GM12878 (cell line): ENCODE measurements at regions not wholly inside any gene's neighbourhood (a gene's known extent, or its start where the extent isn't known, plus 50 kb on each side); places are given as distances from the start of the nearest gene placed in this dataset.

Experiments
- ATAC-seq: fragments of 200-7000 bp; cut with Tn5 transposase; 3 replicates; pipeline ENCODE4 v1.9.1; 2020; ENCODE audit warnings: mild to moderate bottlenecking, moderate library complexity
- BruUV-seq: library from RNA; stranded (reverse); fragments of 400-500 nt; replicated peaks from 2 replicates; lab custom pipeline; 2021; lab: Mats Ljungman, UMichigan
- CTCF ChIA-PET: fragments of 300-600 bp; sonication (Branson Sonifier 250); formaldehyde crosslinking; extraction: SDS; loops from one replicate; lab custom pipeline; 2021; ENCODE audit warnings: inconsistent platforms; lab: Yijun Ruan, JAX
- POLR2A ChIA-PET: fragments of 350-600 bp; formaldehyde crosslinking; extraction: SDS; loops from one replicate; lab custom pipeline; 2021; ENCODE audit warnings: inconsistent platforms; lab: Charles Lee
- RAD21 ChIA-PET: fragments of 300-600 bp; sonication (Branson Sonifier 250); formaldehyde crosslinking; loops from one replicate; lab custom pipeline; 2023; ENCODE audit warnings: antibody characterized with exemption; ENCODE audit not compliant: unreplicated experiment; lab: Charles Lee
- SMC1A ChIA-PET: fragments of 300-600 bp; sonication (Branson Sonifier 250); formaldehyde crosslinking; loops from one replicate; lab custom pipeline; 2023; ENCODE audit not compliant: unreplicated experiment, uncharacterized antibody; lab: Charles Lee
- DNase-seq: peaks from one replicate; pipeline ENCODE4 v3.0.0-alpha.2; 2011; ENCODE audit warnings: low read depth, low spot score
- FAIRE-seq: peaks from 3 replicates; lab custom pipeline; 2011; peaks lifted over from hg19 to GRCh38; lab: Jason Lieb, UNC
- H2AFZ ChIP-seq: 2 replicates; pipeline ENCODE4 v1.6.0; 2011; ENCODE audit warnings: low read depth, low read length, control low read depth; ENCODE audit not compliant: control insufficient read depth
- H3K27ac ChIP-seq: 2 replicates; pipeline ENCODE4 v1.5.1; 2011; ENCODE audit warnings: control low read depth; ENCODE audit not compliant: control insufficient read depth, insufficient read depth
- H3K27me3 ChIP-seq, 2 experiments: replicated peaks in 1 of 2; 2 replicates each; pipeline versions ENCODE4 v1.6.0 to v1.6.1; 2011; ENCODE audit warnings: low read length in 1 of 2; ENCODE audit not compliant: control insufficient read depth in 2 of 2, insufficient read depth in 2 of 2
- H3K36me3 ChIP-seq, 2 experiments: 2 replicates each; pipeline ENCODE4 v1.5.1; 2011; ENCODE audit warnings: low read length in 1 of 2; ENCODE audit not compliant: control insufficient read depth in 2 of 2, insufficient read depth in 2 of 2
- H3K4me1 ChIP-seq: 2 replicates; pipeline ENCODE4 v1.6.1; 2011; ENCODE audit warnings: mild to moderate bottlenecking, low read length, moderate library complexity, mixed read lengths; ENCODE audit not compliant: control insufficient read depth, insufficient read depth
- H3K4me2 ChIP-seq: 2 replicates; pipeline ENCODE4 v1.6.0; 2011; ENCODE audit warnings: control low read depth; ENCODE audit not compliant: control insufficient read depth, insufficient read depth
- H3K4me3 ChIP-seq: fragments of 200-600 bp; sonication (generic); 2 replicates; pipeline ENCODE4 v1.5.1; 2016
- H3K79me2 ChIP-seq: 2 replicates; pipeline ENCODE4 v1.6.0; 2011; ENCODE audit warnings: low read length; ENCODE audit not compliant: control insufficient read depth, insufficient read depth
- H3K9ac ChIP-seq: 2 replicates; pipeline ENCODE4 v1.8.0; 2011; ENCODE audit warnings: low read length, control low read depth, mixed read lengths; ENCODE audit not compliant: control insufficient read depth, insufficient read depth
- H3K9me3 ChIP-seq: replicated peaks from 3 replicates; pipeline ENCODE4 v1.5.1; 2011; ENCODE audit warnings: mild to moderate bottlenecking, low read length; ENCODE audit not compliant: control insufficient read depth, insufficient read depth
- H4K20me1 ChIP-seq: 2 replicates; pipeline ENCODE4 v1.6.0; 2011; ENCODE audit not compliant: control insufficient read depth, insufficient read depth
- BCL11A ChIP-seq: IDR thresholded peaks from 2 replicates; pipeline ENCODE4 v1.6.1; 2011; ENCODE audit warnings: low read depth, low read length
- CEBPB ChIP-seq, 2 experiments: fragments of 150-350 bp in 1 of 2; IDR thresholded peaks; 2 replicates each; pipeline ENCODE4 v1.6.1; 2012 to 2014; ENCODE audit warnings: low read depth in 2 of 2, low read length in 2 of 2, borderline replicate concordance in 1 of 2, inconsistent platforms in 1 of 2
- CHD2 ChIP-seq: IDR thresholded peaks from 2 replicates; pipeline ENCODE4 v1.6.1; 2011; ENCODE audit warnings: low read depth, low read length, improper control_type of control experiment, borderline replicate concordance
- CREB1 ChIP-seq: IDR thresholded peaks from 2 replicates; pipeline ENCODE4 v1.6.1; 2012; ENCODE audit warnings: low read depth, mild to moderate bottlenecking, inconsistent platforms
- KAT2A ChIP-seq: conservative IDR thresholded peaks from 2 replicates; pipeline ENCODE4 v1.6.1; 2011; ENCODE audit warnings: low read depth, low read length; ENCODE audit not compliant: control insufficient read depth
- MYC ChIP-seq: IDR thresholded peaks from 2 replicates; pipeline ENCODE4 v1.6.1; 2011; ENCODE audit warnings: mild to moderate bottlenecking, low read length, moderate library complexity, inconsistent platforms; ENCODE audit not compliant: insufficient read depth, insufficient replicate concordance, insufficient read length, severe bottlenecking
- NRF1 ChIP-seq: conservative IDR thresholded peaks from 2 replicates; pipeline ENCODE4 v1.6.1; 2011; ENCODE audit warnings: mild to moderate bottlenecking, low read depth, low read length, improper control_type of control experiment
- RB1 ChIP-seq: fragments of 450-650 bp; formaldehyde crosslinking; IDR thresholded peaks from 2 replicates; pipeline ENCODE4 v1.6.1; 2017; ENCODE audit warnings: mild to moderate bottlenecking, borderline replicate concordance
- RCOR1 ChIP-seq: conservative IDR thresholded peaks from 2 replicates; pipeline ENCODE4 v1.6.1; 2012; ENCODE audit warnings: low read depth, low read length, improper control_type of control experiment
- SRF ChIP-seq, 2 experiments: IDR thresholded peaks; 2 replicates each; pipeline ENCODE4 v1.6.1; 2011; ENCODE audit warnings: low read depth in 2 of 2, low read length in 2 of 2, mild to moderate bottlenecking in 1 of 2, moderate library complexity in 1 of 2
- TARDBP ChIP-seq: IDR thresholded peaks from 2 replicates; pipeline ENCODE4 v1.6.1; 2016; ENCODE audit warnings: borderline replicate concordance
- ZNF207 ChIP-seq: fragments of 450-650 bp; IDR thresholded peaks from 2 replicates; pipeline ENCODE4 v1.6.1; 2014; ENCODE audit warnings: antibody characterized with exemption, mild to moderate bottlenecking, borderline replicate concordance
- WGBS: methylation state at CpG from one replicate; pipeline ENCODE4 v1.1.6; 2016; ENCODE audit warnings: low lambda C conversion rate; ENCODE audit not compliant: insufficient replicate concordance, insufficient coverage; ENCODE audit errors: missing lambda C conversion rate; 5-methylcytosine and 5-hydroxymethylcytosine counted together
- in situ Hi-C: fragments of 300-500 bp; cut with MboI; formaldehyde crosslinking; loops from 9 replicates; pipeline ENCODE4 v1.14.3; 2018; ENCODE audit warnings: mixed read lengths
- intact Hi-C: fragments of 100-400 bp; cut with micrococcal nuclease; formaldehyde crosslinking; loops from one replicate; pipeline ENCODE4 v1.14.2; 2022; ENCODE audit not compliant: unreplicated experiment
- TF ChIP-seq, protein P1 (sequence below): fragments of 450-650 bp; formaldehyde crosslinking; IDR thresholded peaks from 2 replicates; pipeline ENCODE4 v1.4.0; 2020; ENCODE audit warnings: mild to moderate bottlenecking, moderate library complexity
- TF ChIP-seq, protein P2 (sequence below): fragments of 450-650 bp; IDR thresholded peaks from 2 replicates; pipeline ENCODE4 v1.6.1; 2017; ENCODE audit warnings: antibody characterized with exemption, mild to moderate bottlenecking, moderate library complexity

DNA sequence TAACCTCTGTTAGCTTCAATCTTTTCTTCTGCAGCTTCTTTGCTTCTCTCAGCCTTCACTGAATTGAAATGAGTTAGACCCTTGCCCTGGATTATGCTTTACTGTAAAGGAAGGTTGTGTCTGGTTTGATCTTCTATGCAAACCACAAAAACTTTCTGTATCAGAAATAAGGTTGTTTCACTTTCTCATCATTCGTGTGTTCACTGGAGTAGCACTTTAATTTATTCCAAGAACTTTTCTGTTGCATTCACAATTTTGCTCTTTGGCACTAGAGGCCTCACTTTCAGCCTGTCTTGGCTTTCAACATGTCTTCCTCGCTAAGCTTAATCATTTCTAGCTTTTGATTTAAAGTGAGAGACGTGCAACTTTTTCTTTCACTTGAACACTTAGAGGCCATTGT, 365.3 kb downstream of the TDRD15 start (continued):
- TF ChIP-seq MYC = no peak
- TF ChIP-seq KAT2A = no peak
- TF ChIP-seq ZNF207 = no peak

DNA sequence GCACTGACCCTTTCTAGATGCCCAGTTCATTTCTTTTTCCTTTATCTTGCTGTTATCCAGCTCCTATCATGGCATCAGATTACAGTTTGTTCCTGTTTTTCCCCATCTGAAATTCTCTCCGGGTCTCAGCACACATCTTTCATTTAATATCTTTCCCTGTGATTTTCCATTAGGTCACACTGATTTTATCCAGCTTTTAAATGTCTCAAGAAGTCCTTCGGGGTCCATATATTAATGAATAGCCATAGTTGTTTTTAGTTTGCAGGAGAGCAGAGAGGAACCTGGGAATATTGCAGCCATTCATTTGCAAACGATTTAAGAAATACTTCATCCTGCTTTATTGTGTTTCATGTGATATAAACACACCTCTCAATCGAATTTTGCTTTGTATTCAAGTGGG, 374.2 kb downstream of the TDRD15 start:
- in situ Hi-C loops (no loop called here), intact Hi-C loops (no loop called here)
- Histone ChIP-seq H3K79me2 (no peaks in the 10 kb centered on the region), H3K27me3 (no peaks in the 10 kb centered on the region), H2AFZ (no peak overlapping the region), H4K20me1 (no peaks in the 10 kb centered on the region), H3K4me3 (no peak overlapping the region), H3K9me3 (no peaks in the 10 kb centered on the region), H3K36me3 (no peaks in the 10 kb centered on the region), H3K4me1 (no peaks in the 10 kb centered on the region), H3K9ac (no peak overlapping the region), H3K4me2 (no peak overlapping the region), H3K27ac (no peak overlapping the region)
- 1% methylated on average over 4 of the region's 4 CpGs for WGBS
- DNase-seq = no peak
- no peak for FAIRE-seq
- ChIA-PET SMC1A (interaction anchor here (2.2 kb wide), 1 partner anchor 9 kb away, joined by 5 read pairs; no protein-coding TSS in a partner anchor), POLR2A (no interaction called here), RAD21 (no interaction called here), CTCF (interaction anchor here (1.1 kb wide), 1 partner anchor 9 kb away, joined by 3 read pairs; no protein-coding TSS in a partner anchor)
- BruUV-seq = no TSS peak
- ATAC-seq = no peak
- TF ChIP-seq TARDBP (no peak), NRF1 (no peak), SRF (IDR thresholded peaks at IDR 0.05; ENCODE audit: low read depth in 2 of 2, low read length in 2 of 2) (no peak), RCOR1 (no peak), CHD2 (no peak), KAT2A (no peak), RB1 (no peak), BCL11A (no peak), CREB1 (no peak), CEBPB (IDR thresholded peaks at IDR 0.05; ENCODE audit: borderline replicate concordance in 1 of 2, low read depth in 2 of 2, low read length in 2 of 2) (no peak)
- TF ChIP-seq, protein P1, sequence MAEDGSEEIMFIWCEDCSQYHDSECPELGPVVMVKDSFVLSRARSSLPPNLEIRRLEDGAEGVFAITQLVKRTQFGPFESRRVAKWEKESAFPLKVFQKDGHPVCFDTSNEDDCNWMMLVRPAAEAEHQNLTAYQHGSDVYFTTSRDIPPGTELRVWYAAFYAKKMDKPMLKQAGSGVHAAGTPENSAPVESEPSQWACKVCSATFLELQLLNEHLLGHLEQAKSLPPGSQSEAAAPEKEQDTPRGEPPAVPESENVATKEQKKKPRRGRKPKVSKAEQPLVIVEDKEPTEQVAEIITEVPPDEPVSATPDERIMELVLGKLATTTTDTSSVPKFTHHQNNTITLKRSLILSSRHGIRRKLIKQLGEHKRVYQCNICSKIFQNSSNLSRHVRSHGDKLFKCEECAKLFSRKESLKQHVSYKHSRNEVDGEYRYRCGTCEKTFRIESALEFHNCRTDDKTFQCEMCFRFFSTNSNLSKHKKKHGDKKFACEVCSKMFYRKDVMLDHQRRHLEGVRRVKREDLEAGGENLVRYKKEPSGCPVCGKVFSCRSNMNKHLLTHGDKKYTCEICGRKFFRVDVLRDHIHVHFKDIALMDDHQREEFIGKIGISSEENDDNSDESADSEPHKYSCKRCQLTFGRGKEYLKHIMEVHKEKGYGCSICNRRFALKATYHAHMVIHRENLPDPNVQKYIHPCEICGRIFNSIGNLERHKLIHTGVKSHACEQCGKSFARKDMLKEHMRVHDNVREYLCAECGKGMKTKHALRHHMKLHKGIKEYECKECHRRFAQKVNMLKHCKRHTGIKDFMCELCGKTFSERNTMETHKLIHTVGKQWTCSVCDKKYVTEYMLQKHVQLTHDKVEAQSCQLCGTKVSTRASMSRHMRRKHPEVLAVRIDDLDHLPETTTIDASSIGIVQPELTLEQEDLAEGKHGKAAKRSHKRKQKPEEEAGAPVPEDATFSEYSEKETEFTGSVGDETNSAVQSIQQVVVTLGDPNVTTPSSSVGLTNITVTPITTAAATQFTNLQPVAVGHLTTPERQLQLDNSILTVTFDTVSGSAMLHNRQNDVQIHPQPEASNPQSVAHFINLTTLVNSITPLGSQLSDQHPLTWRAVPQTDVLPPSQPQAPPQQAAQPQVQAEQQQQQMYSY (CRISPR knock-in tag) = no peak
- TF ChIP-seq, protein P2, sequence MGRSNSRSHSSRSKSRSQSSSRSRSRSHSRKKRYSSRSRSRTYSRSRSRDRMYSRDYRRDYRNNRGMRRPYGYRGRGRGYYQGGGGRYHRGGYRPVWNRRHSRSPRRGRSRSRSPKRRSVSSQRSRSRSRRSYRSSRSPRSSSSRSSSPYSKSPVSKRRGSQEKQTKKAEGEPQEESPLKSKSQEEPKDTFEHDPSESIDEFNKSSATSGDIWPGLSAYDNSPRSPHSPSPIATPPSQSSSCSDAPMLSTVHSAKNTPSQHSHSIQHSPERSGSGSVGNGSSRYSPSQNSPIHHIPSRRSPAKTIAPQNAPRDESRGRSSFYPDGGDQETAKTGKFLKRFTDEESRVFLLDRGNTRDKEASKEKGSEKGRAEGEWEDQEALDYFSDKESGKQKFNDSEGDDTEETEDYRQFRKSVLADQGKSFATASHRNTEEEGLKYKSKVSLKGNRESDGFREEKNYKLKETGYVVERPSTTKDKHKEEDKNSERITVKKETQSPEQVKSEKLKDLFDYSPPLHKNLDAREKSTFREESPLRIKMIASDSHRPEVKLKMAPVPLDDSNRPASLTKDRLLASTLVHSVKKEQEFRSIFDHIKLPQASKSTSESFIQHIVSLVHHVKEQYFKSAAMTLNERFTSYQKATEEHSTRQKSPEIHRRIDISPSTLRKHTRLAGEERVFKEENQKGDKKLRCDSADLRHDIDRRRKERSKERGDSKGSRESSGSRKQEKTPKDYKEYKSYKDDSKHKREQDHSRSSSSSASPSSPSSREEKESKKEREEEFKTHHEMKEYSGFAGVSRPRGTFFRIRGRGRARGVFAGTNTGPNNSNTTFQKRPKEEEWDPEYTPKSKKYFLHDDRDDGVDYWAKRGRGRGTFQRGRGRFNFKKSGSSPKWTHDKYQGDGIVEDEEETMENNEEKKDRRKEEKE = no peak
